ENCODE measurements at regions not wholly inside any gene's neighbourhood (a gene's known extent, or its start where the extent isn't known, plus 50 kb on each side); places are given as distances from the start of the nearest gene placed in this dataset.
A peak's percentile ranks its signal among the peaks of the same experiment; 100 is the strongest.

DNA sequence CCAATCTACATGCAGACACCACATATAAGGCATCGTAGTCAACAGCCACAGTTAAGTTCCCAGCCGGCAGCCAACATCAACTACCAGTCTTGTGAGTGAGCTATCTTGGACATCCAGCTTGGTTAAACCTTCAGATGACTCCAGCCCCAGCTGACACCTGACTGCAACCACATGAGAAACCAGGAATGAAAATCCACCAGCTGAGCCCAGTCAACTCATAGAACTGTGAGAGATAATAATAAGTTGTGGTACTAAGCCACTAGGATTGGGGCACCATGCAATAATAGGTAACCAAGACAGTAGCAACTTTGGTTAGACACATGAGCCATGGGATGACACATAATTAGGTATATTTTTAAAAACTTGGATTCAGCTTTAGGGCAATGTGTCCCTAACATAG, 188.1 kb upstream of the BCOR start:
- Histone ChIP-seq H3K9me3 (peaks cover 0 to 29% (median 0%) of the 10 kb centered on the region in 4 donors), H3K4me3 (no peak overlapping the region), H3K36me3 (no peaks in the 10 kb centered on the region), H3K27me3 (no peaks in the 10 kb centered on the region), H3K4me1 (peaks cover 0 to 15% (median 10%) of the 10 kb centered on the region in 4 donors), H3K27ac (replicated peaks in 1 of 4) (no peak overlapping the region)
- DNase-seq (ENCODE audit: extremely low spot score), result no peak
- intact Hi-C loops (cut with DNase I), result no loop called here
- 50% methylated on average over 2 of the region's 2 CpGs for WGBS
- TF ChIP-seq EP300 (IDR thresholded peaks at IDR 0.05) (no peak), POLR2AphosphoS5 (IDR thresholded peaks at IDR 0.05) (no peak), POLR2A (IDR thresholded peaks at IDR 0.05; ENCODE audit: low read depth) (no peak)
- TF ChIP-seq, protein P1, sequence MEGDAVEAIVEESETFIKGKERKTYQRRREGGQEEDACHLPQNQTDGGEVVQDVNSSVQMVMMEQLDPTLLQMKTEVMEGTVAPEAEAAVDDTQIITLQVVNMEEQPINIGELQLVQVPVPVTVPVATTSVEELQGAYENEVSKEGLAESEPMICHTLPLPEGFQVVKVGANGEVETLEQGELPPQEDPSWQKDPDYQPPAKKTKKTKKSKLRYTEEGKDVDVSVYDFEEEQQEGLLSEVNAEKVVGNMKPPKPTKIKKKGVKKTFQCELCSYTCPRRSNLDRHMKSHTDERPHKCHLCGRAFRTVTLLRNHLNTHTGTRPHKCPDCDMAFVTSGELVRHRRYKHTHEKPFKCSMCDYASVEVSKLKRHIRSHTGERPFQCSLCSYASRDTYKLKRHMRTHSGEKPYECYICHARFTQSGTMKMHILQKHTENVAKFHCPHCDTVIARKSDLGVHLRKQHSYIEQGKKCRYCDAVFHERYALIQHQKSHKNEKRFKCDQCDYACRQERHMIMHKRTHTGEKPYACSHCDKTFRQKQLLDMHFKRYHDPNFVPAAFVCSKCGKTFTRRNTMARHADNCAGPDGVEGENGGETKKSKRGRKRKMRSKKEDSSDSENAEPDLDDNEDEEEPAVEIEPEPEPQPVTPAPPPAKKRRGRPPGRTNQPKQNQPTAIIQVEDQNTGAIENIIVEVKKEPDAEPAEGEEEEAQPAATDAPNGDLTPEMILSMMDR (IDR thresholded peaks at IDR 0.05), result no peak

DNA sequence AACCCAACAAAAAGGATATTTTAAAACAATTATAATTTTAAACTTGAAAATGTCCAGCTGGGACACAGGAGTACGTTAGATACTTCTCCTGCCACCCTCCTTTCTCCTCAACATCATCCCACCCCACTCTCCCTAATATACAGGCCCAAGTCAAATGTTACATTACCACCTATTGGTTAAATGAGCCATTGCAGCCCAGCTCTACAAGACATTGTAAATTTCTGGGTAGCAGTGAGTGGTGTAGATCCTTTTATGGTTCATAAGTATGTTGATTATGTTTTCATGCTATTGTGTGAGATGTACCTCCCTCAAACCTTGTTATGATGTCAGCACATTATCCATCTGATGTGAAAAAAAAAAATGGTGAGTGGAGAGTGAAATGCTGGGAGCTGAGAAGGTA, 187.1 kb upstream of the BCOR start:
- peaks cover 0 to 15% (median 10%) of the 10 kb centered on the region in 4 donors for H3K4me1 ChIP-seq
- 55% methylated on average over 1 of the region's 1 CpG for WGBS
- H3K27me3 ChIP-seq, result no peaks in the 10 kb centered on the region
- TF ChIP-seq POLR2A (IDR thresholded peaks at IDR 0.05; ENCODE audit: low read depth), result no peak
- TF ChIP-seq EP300 (IDR thresholded peaks at IDR 0.05), result no peak
- TF ChIP-seq, protein P1 (IDR thresholded peaks at IDR 0.05), result no peak
- no peak for TF ChIP-seq POLR2AphosphoS5 (IDR thresholded peaks at IDR 0.05)
- H3K36me3 ChIP-seq, result no peaks in the 10 kb centered on the region
- H3K9me3 ChIP-seq, result peaks cover 0 to 25% (median 0%) of the 10 kb centered on the region in 4 donors
- intact Hi-C loops (cut with DNase I), result no loop called here
- no peak overlapping the region for H3K27ac ChIP-seq (replicated peaks in 1 of 4)
- no peak for DNase-seq (ENCODE audit: extremely low spot score)
- H3K4me3 ChIP-seq, result no peak overlapping the region

DNA sequence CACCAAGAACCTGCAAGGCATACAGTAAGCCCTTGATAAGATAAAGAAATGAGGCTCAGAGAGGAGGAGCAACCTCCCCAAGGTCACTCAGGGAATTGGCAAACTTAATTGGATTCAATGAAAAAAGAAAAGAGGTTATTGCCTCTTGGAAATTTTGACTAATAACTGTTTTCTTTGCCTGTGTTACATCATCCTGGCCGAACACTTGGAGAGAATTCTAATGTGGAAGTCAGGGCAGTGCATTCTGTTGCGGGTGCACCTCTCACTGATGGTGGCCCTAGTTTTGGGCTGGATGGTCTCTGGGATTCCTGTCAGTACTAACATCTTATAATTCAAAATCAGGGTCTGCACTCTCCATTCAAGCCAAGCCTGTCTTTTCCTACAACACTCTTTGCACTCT, 186.2 kb upstream of the BCOR start:
- TF ChIP-seq POLR2AphosphoS5 (IDR thresholded peaks at IDR 0.05) (no peak), POLR2A (IDR thresholded peaks at IDR 0.05; ENCODE audit: low read depth) (no peak), EP300 (IDR thresholded peaks at IDR 0.05) (no peak)
- TF ChIP-seq, protein P1 (IDR thresholded peaks at IDR 0.05), result no peak
- intact Hi-C loops (cut with DNase I), result no loop called here
- H3K27ac ChIP-seq (replicated peaks in 1 of 4), result no peak overlapping the region
- WGBS, result 67% methylated on average over 2 of the region's 2 CpGs
- no peak for DNase-seq (ENCODE audit: extremely low spot score)
- peaks cover 0 to 19% (median 0%) of the 10 kb centered on the region in 4 donors for H3K9me3 ChIP-seq
- H3K36me3 ChIP-seq, result no peaks in the 10 kb centered on the region
- peaks cover 0 to 15% (median 10%) of the 10 kb centered on the region in 4 donors for H3K4me1 ChIP-seq
- H3K4me3 ChIP-seq, result no peak overlapping the region
- no peaks in the 10 kb centered on the region for H3K27me3 ChIP-seq

DNA sequence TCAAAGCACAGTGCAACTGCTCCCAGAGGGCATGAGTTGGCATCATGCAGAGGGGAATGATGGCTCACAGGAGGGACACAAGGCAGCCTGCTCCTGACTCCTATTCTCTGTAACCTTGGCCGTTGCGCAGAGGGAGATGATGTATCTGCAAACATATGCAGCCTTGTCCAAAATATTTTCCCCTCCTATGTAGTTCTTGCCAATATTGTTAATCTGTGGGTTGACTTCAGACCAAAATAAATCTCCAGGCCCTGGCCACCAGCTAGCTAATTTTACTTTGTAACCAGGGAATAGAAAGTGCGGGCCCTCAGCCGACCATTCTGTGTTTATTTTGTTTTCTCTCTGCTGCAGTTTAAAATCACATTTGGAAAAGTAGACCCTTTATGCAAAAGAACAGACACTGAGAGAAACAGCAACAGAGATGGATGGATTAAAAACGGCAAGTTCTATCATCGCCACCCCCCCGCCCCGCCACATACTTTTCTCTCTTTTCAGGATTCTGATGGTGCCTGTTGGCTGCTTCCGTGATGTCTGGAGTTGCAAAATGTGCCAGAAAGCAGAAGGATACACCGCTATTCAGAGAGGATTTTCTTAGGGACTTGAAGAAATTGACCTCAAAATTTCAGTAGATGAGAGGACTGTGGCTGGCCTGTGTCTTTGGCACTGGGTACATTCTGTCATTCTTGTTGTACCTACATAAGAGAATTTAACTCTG, 185.3 kb upstream of the BCOR start:
- Histone ChIP-seq H3K36me3 (no peaks in the 10 kb centered on the region), H3K27ac (replicated peaks in 1 of 4) (peak overlapping the region in 2 of 4 donors; percentile 14 to 23), H3K4me1 (peaks cover 0 to 15% (median 10%) of the 10 kb centered on the region in 4 donors), H3K9me3 (peaks cover 0 to 15% (median 0%) of the 10 kb centered on the region in 4 donors), H3K4me3 (no peak overlapping the region), H3K27me3 (no peaks in the 10 kb centered on the region)
- TF ChIP-seq EP300 (IDR thresholded peaks at IDR 0.05) (no peak), POLR2AphosphoS5 (IDR thresholded peaks at IDR 0.05) (no peak), POLR2A (IDR thresholded peaks at IDR 0.05; ENCODE audit: low read depth) (no peak)
- TF ChIP-seq, protein P1 (IDR thresholded peaks at IDR 0.05), result no peak
- intact Hi-C loops (cut with DNase I), result no loop called here
- DNase-seq (ENCODE audit: extremely low spot score), result no peak
- WGBS, result 73% methylated on average over 10 of the region's 10 CpGs

Measured in esophagus muscularis mucosa (tissue), 4 donors.